ENCODE measurements at regions not wholly inside any gene's neighbourhood (a gene's known extent, or its start where the extent isn't known, plus 50 kb on each side); places are given as distances from the start of the nearest gene placed in this dataset.

- ATAC-seq (ENCODE audit: low FRiP score) (no peak), DNase-seq (ENCODE audit: low spot score) (no peak)
- TF ChIP-seq CTCF (IDR thresholded peaks at IDR 0.05) = no peak
Observed at GRCh38 chr9:108528231-108528630, 327.6 kb downstream of the ACTL7B start.

GRCh38 chr9:108526518-108526917, 329.3 kb downstream of the ACTL7B start:
- ATAC-seq (ENCODE audit: low FRiP score) (no peak), DNase-seq (ENCODE audit: low spot score) (no peak)
- TF ChIP-seq CTCF (IDR thresholded peaks at IDR 0.05) = no peak

- ATAC-seq (ENCODE audit: low FRiP score) (no peak), DNase-seq (ENCODE audit: low spot score) (no peak)
- no peak for TF ChIP-seq CTCF (IDR thresholded peaks at IDR 0.05)
Observed at GRCh38 chr9:108525186-108525585, 330.6 kb downstream of the ACTL7B start.

GRCh38 chr9:108521063-108521590, 334.7 kb downstream of the ACTL7B start:
- no peak for ATAC-seq (ENCODE audit: low FRiP score)
- DNase-seq (ENCODE audit: low spot score) = no peak
- no peak for TF ChIP-seq CTCF (IDR thresholded peaks at IDR 0.05)

- ATAC-seq (ENCODE audit: low FRiP score) (no peak), DNase-seq (ENCODE audit: low spot score) (no peak)
- TF ChIP-seq CTCF (IDR thresholded peaks at IDR 0.05) = no peak
Observed at GRCh38 chr9:108519437-108519836, 336.3 kb downstream of the ACTL7B start.

GRCh38 chr9:108517651-108518365, 338.0 kb downstream of the ACTL7B start:
- no peak for ATAC-seq (ENCODE audit: low FRiP score)
- DNase-seq (ENCODE audit: low spot score) = no peak

More at GRCh38 chr9:108517651-108518365, 338.0 kb downstream of the ACTL7B start:
- TF ChIP-seq CTCF (IDR thresholded peaks at IDR 0.05) = no peak
